ENCODE measurements at regions not wholly inside any gene's neighbourhood (a gene's known extent, or its start where the extent isn't known, plus 50 kb on each side); places are given as distances from the start of the nearest gene placed in this dataset.

- TF ChIP-seq CTCF (conservative IDR thresholded peaks at IDR 0.05 in 1 of 2, IDR thresholded peaks at IDR 0.05 in 1 of 2; ENCODE audit: low read depth in 1 of 2, low read length in 2 of 2) (no peak), EZH2 (IDR thresholded peaks at IDR 0.05; ENCODE audit: low read length, missing control alignments) (no peak)
These were observed 1697.7 kb downstream of the EFNB2 start for GRCh38 chr13:104837756-104838155.
